22Rv1 (cell line): ENCODE measurements at regions not wholly inside any gene's neighbourhood (a gene's known extent, or its start where the extent isn't known, plus 50 kb on each side); places are given as distances from the start of the nearest gene placed in this dataset.

ENCODE experiments used
- ZFX ChIP-seq: fragments of 450-650 bp; IDR thresholded peaks from 2 replicates; pipeline ENCODE4 v1.6.1; 2017; ENCODE audit warnings: antibody characterized with exemption, borderline replicate concordance
- TF ChIP-seq, protein P1 (sequence below): fragments of 450-650 bp; IDR thresholded peaks from 2 replicates; pipeline ENCODE4 v1.5.1; 2017; ENCODE audit warnings: mild to moderate bottlenecking

DNA sequence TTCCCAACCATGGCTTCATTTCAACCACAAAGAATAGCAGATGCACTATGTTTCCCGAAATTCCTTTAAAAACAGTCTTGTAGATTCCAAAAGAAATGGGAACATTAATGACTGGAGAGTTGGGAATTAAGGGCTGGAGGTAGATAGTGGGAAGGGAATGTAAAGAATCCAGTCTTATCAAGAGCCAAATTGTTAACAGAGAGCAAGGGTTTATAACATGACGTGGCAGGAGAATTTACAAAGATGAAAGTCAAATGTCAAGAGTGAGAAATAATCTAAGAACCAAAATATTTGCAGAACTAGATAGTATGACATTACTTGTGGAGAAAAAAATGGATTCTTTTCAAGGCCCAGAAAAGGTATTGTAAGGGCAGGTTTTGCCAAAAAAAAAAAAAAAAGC, 200.9 kb downstream of the GRIN2B start:
- TF ChIP-seq ZFX, result no peak
- TF ChIP-seq, protein P1, sequence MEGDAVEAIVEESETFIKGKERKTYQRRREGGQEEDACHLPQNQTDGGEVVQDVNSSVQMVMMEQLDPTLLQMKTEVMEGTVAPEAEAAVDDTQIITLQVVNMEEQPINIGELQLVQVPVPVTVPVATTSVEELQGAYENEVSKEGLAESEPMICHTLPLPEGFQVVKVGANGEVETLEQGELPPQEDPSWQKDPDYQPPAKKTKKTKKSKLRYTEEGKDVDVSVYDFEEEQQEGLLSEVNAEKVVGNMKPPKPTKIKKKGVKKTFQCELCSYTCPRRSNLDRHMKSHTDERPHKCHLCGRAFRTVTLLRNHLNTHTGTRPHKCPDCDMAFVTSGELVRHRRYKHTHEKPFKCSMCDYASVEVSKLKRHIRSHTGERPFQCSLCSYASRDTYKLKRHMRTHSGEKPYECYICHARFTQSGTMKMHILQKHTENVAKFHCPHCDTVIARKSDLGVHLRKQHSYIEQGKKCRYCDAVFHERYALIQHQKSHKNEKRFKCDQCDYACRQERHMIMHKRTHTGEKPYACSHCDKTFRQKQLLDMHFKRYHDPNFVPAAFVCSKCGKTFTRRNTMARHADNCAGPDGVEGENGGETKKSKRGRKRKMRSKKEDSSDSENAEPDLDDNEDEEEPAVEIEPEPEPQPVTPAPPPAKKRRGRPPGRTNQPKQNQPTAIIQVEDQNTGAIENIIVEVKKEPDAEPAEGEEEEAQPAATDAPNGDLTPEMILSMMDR, result no peak
